ENCODE measurements at regions not wholly inside any gene's neighbourhood (a gene's known extent, or its start where the extent isn't known, plus 50 kb on each side); places are given as distances from the start of the nearest gene placed in this dataset.

- TF ChIP-seq POLR2AphosphoS5 (IDR thresholded peaks at IDR 0.05; ENCODE audit: insufficient read depth in 1 of 2, low read depth in 1 of 2) (no peak), POLR2A (IDR thresholded peaks at IDR 0.05) (no peak)
These were observed 332.7 kb upstream of the CELF2 start for GRCh38 chr10:10684972-10685371.
